ENCODE measurements at regions not wholly inside any gene's neighbourhood (a gene's known extent, or its start where the extent isn't known, plus 50 kb on each side); places are given as distances from the start of the nearest gene placed in this dataset.

- TF ChIP-seq NANOG (IDR thresholded peaks at IDR 0.05; ENCODE audit: insufficient read depth, low read depth, low read length, poor library complexity, severe bottlenecking) (no peak), RXRA (IDR thresholded peaks at IDR 0.05; ENCODE audit: insufficient read depth, low read depth, low read length) (no peak), TBP (IDR thresholded peaks at IDR 0.05; ENCODE audit: low read depth, low read length) (no peak), TEAD4 (IDR thresholded peaks at IDR 0.05; ENCODE audit: low read depth, low read length) (no peak)
These were observed 202.4 kb upstream of the PMEPA1 start (continued) for GRCh38 chr20:57912227-57912582.

All from H1 (cell line).